ENCODE measurements at regions not wholly inside any gene's neighbourhood (a gene's known extent, or its start where the extent isn't known, plus 50 kb on each side); places are given as distances from the start of the nearest gene placed in this dataset.

DNA sequence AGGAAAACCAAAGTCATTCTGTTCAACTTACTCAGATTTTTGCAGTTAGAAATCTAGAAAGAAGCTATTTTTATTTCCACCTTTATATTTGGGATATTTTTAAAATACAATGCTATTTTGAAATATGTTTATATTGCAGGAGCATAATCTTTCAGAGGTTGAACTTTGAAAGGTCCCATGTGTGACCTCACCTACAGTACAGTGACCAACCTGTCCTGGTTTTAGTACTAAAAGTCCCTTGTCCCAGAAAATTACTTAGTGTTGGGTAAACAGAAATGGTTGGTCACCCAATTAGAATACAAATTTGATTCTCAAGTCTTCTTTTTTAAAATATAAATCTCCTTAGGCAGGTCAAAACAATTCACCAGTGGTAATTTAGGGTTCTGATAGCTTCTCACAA, 141.6 kb upstream of the FRMD4B start:
- TF ChIP-seq, protein P1, sequence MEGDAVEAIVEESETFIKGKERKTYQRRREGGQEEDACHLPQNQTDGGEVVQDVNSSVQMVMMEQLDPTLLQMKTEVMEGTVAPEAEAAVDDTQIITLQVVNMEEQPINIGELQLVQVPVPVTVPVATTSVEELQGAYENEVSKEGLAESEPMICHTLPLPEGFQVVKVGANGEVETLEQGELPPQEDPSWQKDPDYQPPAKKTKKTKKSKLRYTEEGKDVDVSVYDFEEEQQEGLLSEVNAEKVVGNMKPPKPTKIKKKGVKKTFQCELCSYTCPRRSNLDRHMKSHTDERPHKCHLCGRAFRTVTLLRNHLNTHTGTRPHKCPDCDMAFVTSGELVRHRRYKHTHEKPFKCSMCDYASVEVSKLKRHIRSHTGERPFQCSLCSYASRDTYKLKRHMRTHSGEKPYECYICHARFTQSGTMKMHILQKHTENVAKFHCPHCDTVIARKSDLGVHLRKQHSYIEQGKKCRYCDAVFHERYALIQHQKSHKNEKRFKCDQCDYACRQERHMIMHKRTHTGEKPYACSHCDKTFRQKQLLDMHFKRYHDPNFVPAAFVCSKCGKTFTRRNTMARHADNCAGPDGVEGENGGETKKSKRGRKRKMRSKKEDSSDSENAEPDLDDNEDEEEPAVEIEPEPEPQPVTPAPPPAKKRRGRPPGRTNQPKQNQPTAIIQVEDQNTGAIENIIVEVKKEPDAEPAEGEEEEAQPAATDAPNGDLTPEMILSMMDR (IDR thresholded peaks at IDR 0.05), result no peak
- TF ChIP-seq POLR2A (IDR thresholded peaks at IDR 0.05), result no peak
- H3K4me1 ChIP-seq, result no peaks in the 10 kb centered on the region

DNA sequence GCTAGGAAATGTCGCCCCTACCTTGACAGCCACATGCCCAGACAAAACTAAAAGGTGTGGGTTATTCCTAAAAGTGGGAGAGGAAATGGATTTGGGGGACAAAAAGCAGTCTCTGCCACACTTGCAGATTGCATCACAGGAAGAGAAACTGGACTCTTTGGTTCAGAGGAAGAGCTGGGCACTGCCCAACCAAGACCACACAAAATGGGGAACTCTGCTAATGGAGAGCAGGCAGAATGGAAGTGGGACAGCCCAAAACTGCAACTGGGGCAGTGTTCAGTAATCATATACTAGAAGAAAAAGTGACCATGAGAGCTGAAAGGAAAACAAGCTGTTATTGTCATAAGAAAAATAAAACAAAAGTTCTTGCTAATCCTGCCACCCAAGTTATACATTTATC, 138.9 kb upstream of the FRMD4B start:
- WGBS, 2 donors, result 86 to 95% methylated on average over 1 of the region's 1 CpG
- H3K36me3 ChIP-seq (ENCODE audit: low read depth, missing control alignments), result no peaks in the 10 kb centered on the region
- no peak overlapping the region for H3K27ac ChIP-seq
- no peaks in the 10 kb centered on the region for H3K4me1 ChIP-seq
- TF ChIP-seq, protein P1 (IDR thresholded peaks at IDR 0.05), result no peak
- TF ChIP-seq POLR2A (IDR thresholded peaks at IDR 0.05), result no peak
- intact Hi-C loops (cut with DNase I; ENCODE audit: low total_unique reads), result no loop called here
- DNase-seq, result no peak
- no peaks in the 10 kb centered on the region for H3K9me3 ChIP-seq
- no peaks in the 10 kb centered on the region for H3K27me3 ChIP-seq
- H3K4me3 ChIP-seq, result no peak overlapping the region

More for the DNA sequence above, 141.6 kb upstream of the FRMD4B start:
- H3K27ac ChIP-seq, result no peak overlapping the region
- DNase-seq, result no peak
- no peak overlapping the region for H3K4me3 ChIP-seq
- no peaks in the 10 kb centered on the region for H3K36me3 ChIP-seq (ENCODE audit: low read depth, missing control alignments)
- intact Hi-C loops (cut with DNase I; ENCODE audit: low total_unique reads), result no loop called here
- no peaks in the 10 kb centered on the region for H3K9me3 ChIP-seq
- H3K27me3 ChIP-seq, result no peaks in the 10 kb centered on the region

DNA sequence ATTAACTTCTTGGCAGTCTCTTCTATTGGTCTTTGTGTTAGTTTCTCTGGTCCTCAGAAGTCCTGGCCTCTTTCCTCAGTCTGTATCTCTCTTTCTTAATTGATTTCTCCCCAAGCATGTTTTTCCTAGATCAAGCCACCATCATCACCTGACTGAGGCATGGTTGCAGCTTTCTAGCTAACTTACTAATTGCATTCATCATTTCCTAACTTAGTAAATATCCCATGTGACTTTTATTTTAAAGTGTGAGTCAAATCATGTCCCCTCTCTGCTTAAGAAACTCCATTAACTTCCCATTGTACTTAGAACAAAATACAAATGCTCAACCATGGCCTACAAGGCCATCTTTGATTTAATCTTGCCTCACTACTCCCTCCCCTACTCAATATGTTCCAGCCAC, 135.4 kb upstream of the FRMD4B start:
- H3K36me3 ChIP-seq (ENCODE audit: low read depth, missing control alignments), result no peaks in the 10 kb centered on the region
- no peaks in the 10 kb centered on the region for H3K9me3 ChIP-seq
- no peaks in the 10 kb centered on the region for H3K4me1 ChIP-seq
- no peak for DNase-seq
- TF ChIP-seq POLR2A (IDR thresholded peaks at IDR 0.05), result no peak
- TF ChIP-seq, protein P1 (IDR thresholded peaks at IDR 0.05), result no peak
- no peak overlapping the region for H3K27ac ChIP-seq
- no peaks in the 10 kb centered on the region for H3K27me3 ChIP-seq
- intact Hi-C loops (cut with DNase I; ENCODE audit: low total_unique reads), result no loop called here
- no peak overlapping the region for H3K4me3 ChIP-seq

DNA sequence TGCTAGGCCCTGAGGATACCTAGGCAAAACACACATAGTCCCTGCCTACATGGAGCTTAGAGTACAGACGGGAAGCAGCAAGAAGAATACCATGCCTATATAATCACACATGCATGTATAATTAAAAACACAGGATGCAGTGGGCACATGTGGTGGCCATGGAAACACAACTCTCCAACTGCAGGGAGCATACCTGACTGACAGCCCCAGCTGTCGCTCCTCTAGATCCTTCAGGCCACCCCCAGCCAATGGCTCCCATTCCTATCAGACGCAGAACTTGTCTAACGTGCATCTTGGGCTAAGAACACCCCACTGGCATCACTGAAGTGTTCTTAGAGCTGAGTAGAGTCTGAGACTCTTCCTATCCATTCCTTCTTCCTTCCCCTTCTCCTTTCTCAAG, 125.5 kb upstream of the FRMD4B start:
- Histone ChIP-seq H3K4me3 (no peak overlapping the region), H3K4me1 (no peaks in the 10 kb centered on the region), H3K27me3 (no peaks in the 10 kb centered on the region), H3K36me3 (ENCODE audit: low read depth, missing control alignments) (no peaks in the 10 kb centered on the region), H3K9me3 (no peaks in the 10 kb centered on the region), H3K27ac (no peak overlapping the region)
- WGBS, 2 donors, result 94 to 97% methylated on average over 4 of the region's 4 CpGs
- no peak for TF ChIP-seq POLR2A (IDR thresholded peaks at IDR 0.05)
- TF ChIP-seq, protein P1 (IDR thresholded peaks at IDR 0.05), result no peak
- intact Hi-C loops (cut with DNase I; ENCODE audit: low total_unique reads), result no loop called here
- DNase-seq, result no peak

DNA sequence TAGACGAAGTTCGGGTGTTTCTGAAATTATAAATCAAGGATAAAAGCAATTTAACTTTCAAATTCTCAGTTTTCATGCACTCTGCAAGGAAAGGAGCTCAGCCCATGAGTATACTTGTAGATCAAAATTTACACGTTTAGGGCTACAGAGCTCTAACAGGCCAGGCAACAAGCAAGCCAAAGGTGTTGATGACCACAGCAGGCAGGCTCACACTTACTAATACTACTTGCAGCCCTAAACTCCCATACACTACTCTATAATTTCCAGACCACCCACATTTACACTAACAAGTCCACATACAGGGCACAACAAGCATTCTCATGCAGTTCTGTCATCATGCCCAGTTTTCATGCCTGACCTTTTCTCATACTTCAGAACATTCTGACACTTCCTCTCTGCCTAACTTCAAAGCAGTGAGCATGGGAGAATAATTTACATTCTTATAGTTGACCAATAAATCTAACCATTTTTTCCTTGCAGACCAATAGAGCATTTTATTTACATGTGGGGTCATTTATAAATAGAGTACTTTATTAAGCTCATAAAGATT, 124.7 kb upstream of the FRMD4B start:
- peaks cover 6% of the 10 kb centered on the region for H3K4me1 ChIP-seq
- 30 to 40% methylated on average over 3 of the region's 3 CpGs for WGBS, 2 donors
- TF ChIP-seq, protein P1 (IDR thresholded peaks at IDR 0.05), result no peak
- TF ChIP-seq POLR2A (IDR thresholded peaks at IDR 0.05), result no peak

More for the DNA sequence above, 124.7 kb upstream of the FRMD4B start:
- intact Hi-C loops (cut with DNase I; ENCODE audit: low total_unique reads), result no loop called here
- H3K9me3 ChIP-seq, result no peaks in the 10 kb centered on the region
- H3K27ac ChIP-seq, result no peak overlapping the region
- no peak for DNase-seq
- no peaks in the 10 kb centered on the region for H3K27me3 ChIP-seq
- H3K4me3 ChIP-seq, result no peak overlapping the region
- H3K36me3 ChIP-seq (ENCODE audit: low read depth, missing control alignments), result no peaks in the 10 kb centered on the region

Data from testis (tissue), 2 donors.